Natural killer cell (primary cell): ENCODE measurements at regions not wholly inside any gene's neighbourhood (a gene's known extent, or its start where the extent isn't known, plus 50 kb on each side); places are given as distances from the start of the nearest gene placed in this dataset.

Source experiments
- ATAC-seq, 3 donors: fragments of 150-1000 bp in 2 of 3; fragments of 200-7000 bp in 1 of 3; cut with Tn5 transposase; 1 replicate in 1 of 3; 2 replicates in 2 of 3; pipeline ENCODE4 v1.10.0; 2021; ENCODE audit warnings: mild to moderate bottlenecking in 2 of 3, moderate library complexity in 2 of 3
- DNase-seq, 2 donors: peaks; one replicate each; pipeline versions ENCODE4 v3.0.0 to v3.0.0-alpha.2; 2013 to 2021; ENCODE audit warnings: mixed read lengths in 1 of 2
- H3K27ac ChIP-seq: one replicate; pipeline ENCODE4 v1.5.1; 2013; ENCODE audit warnings: mild to moderate bottlenecking, low read length
- H3K27me3 ChIP-seq: one replicate; pipeline ENCODE4 v1.6.1; 2013; ENCODE audit warnings: low read length; ENCODE audit not compliant: control insufficient read depth, insufficient read depth
- H3K36me3 ChIP-seq: one replicate; pipeline ENCODE4 v1.6.1; 2013; ENCODE audit warnings: low read length; ENCODE audit not compliant: control insufficient read depth, insufficient read depth
- H3K4me1 ChIP-seq: one replicate; pipeline ENCODE4 v1.6.1; 2013; ENCODE audit warnings: low read length; ENCODE audit not compliant: control insufficient read depth, insufficient read depth
- H3K4me3 ChIP-seq: one replicate; pipeline ENCODE4 v1.5.1; 2013; ENCODE audit warnings: low read length
- H3K9me3 ChIP-seq: one replicate; pipeline ENCODE4 v1.6.1; 2013; ENCODE audit warnings: low read length; ENCODE audit not compliant: control insufficient read depth, insufficient read depth
- H3K27ac Mint-ChIP-seq, 2 donors: one replicate each; pipeline ENCODE4 v1.8.0; 2022; ENCODE audit warnings: mild to moderate bottlenecking in 2 of 2, mixed read lengths in 2 of 2, moderate library complexity in 1 of 2
- H3K27me3 Mint-ChIP-seq, 2 donors: one replicate each; pipeline ENCODE4 v1.8.0; 2022; ENCODE audit warnings: low read depth in 2 of 2, mixed read lengths in 2 of 2
- H3K36me3 Mint-ChIP-seq: one replicate; pipeline ENCODE4 v1.8.0; 2022; ENCODE audit warnings: mixed read lengths
- H3K4me1 Mint-ChIP-seq, 2 donors: one replicate each; pipeline ENCODE4 v1.8.0; 2022; ENCODE audit warnings: mixed read lengths in 2 of 2
- H3K4me3 Mint-ChIP-seq: one replicate; pipeline ENCODE4 v1.8.0; 2022; ENCODE audit warnings: mild to moderate bottlenecking, moderate library complexity, mixed read lengths
- H3K9me3 Mint-ChIP-seq, 2 donors: one replicate each; pipeline ENCODE4 v1.8.0; 2022; ENCODE audit warnings: mixed read lengths in 2 of 2
- WGBS: methylation state at CpG from one replicate; pipeline ENCODE4 v1.1.7; 2013; ENCODE audit warnings: missing lambda C conversion rate; ENCODE audit not compliant: insufficient coverage; 5-methylcytosine and 5-hydroxymethylcytosine counted together
- intact Hi-C: fragments of 100-400 bp; cut with micrococcal nuclease; formaldehyde crosslinking; loops from one replicate; pipeline ENCODE4 v1.14.2; 2022
- TF ChIP-seq, protein P1 (sequence below): fragments of 200-600 bp; IDR thresholded peaks from one replicate; pipeline ENCODE4 v1.8.0; 2022; ENCODE audit warnings: antibody characterized with exemption

DNA sequence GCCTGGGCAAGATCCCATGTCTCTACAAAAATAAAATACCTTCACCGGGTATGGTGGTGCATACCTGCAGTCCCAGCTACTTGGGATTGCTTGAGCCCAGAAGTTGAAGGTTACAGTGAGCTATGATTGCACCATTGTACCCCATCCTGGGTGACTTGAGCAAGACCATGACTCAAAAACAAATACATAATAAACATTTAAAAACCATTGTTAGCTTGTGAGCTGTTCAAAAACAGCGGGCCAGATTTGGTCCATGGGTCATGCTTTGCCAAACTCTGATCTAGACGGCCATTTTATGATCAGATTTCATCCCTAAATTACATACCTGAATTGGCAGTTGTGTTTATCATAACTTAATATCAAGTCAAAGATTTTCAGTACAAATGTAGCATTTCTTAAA is 76.0 kb upstream of the GPM6B start:
- Mint-ChIP-seq H3K9me3 (no peaks in the 10 kb centered on the region), H3K36me3 (no peaks in the 10 kb centered on the region), H3K27me3 (peaks cover 0 to 28% of the 10 kb centered on the region in 2 donors), H3K27ac (no peak overlapping the region), H3K4me1 (no peaks in the 10 kb centered on the region), H3K4me3 (no peak overlapping the region)
- no peaks in the 10 kb centered on the region for H3K9me3 ChIP-seq
- no peak for ATAC-seq
- WGBS = 89% methylated on average over 2 of the region's 3 CpGs
- H3K36me3 ChIP-seq = no peaks in the 10 kb centered on the region
- intact Hi-C loops = no loop called here
- TF ChIP-seq, protein P1, sequence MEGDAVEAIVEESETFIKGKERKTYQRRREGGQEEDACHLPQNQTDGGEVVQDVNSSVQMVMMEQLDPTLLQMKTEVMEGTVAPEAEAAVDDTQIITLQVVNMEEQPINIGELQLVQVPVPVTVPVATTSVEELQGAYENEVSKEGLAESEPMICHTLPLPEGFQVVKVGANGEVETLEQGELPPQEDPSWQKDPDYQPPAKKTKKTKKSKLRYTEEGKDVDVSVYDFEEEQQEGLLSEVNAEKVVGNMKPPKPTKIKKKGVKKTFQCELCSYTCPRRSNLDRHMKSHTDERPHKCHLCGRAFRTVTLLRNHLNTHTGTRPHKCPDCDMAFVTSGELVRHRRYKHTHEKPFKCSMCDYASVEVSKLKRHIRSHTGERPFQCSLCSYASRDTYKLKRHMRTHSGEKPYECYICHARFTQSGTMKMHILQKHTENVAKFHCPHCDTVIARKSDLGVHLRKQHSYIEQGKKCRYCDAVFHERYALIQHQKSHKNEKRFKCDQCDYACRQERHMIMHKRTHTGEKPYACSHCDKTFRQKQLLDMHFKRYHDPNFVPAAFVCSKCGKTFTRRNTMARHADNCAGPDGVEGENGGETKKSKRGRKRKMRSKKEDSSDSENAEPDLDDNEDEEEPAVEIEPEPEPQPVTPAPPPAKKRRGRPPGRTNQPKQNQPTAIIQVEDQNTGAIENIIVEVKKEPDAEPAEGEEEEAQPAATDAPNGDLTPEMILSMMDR = no peak
- no peak overlapping the region for H3K4me3 ChIP-seq
- no peaks in the 10 kb centered on the region for H3K27me3 ChIP-seq
- no peak for DNase-seq
- no peaks in the 10 kb centered on the region for H3K4me1 ChIP-seq
- H3K27ac ChIP-seq = no peak overlapping the region

DNA sequence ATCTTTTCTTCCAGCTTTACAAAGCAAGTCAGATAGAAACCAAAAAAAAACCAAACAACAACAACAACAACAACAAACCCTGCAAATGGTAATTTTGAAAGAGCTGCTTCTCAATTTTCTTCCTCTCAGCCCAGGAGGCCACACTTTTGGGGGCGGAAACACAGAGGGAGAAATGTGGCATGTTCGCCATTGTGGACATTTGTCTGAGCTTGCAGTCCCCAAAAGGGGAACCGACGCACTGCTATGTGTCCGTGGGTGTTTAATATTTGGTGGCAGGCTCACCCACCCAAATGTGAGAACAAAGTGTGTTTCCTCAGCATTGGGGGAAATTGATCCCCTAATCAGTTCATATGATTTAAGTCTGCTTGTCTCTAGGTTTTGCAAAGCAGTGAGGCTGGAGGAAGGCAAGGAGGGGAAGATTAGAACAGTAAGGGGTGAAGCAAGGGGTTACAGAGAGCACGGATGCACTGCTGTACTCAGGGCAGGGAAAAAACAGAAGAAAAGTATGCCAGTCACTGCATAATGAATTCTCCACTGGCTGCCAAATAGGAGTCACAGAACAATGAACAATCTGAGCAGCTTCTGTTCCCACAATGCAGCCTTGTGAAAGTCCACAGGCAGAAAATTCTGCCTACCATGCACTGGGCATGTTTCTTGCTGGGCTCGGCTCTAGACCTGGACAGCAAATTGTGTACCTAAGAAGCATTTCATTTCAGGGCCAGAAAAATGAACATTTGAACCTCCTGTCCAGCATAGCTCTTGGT is 74.7 kb upstream of the GPM6B start:
- H3K9me3 Mint-ChIP-seq = no peaks in the 10 kb centered on the region
- H3K27me3 ChIP-seq = no peaks in the 10 kb centered on the region
- no peaks in the 10 kb centered on the region for H3K4me1 Mint-ChIP-seq
- intact Hi-C loops = no loop called here
- H3K36me3 ChIP-seq = no peaks in the 10 kb centered on the region
- H3K4me3 Mint-ChIP-seq = no peak overlapping the region
- H3K27ac ChIP-seq = no peak overlapping the region
- no peaks in the 10 kb centered on the region for H3K4me1 ChIP-seq
- H3K4me3 ChIP-seq = no peak overlapping the region
- TF ChIP-seq, protein P1 = no peak
- no peaks in the 10 kb centered on the region for H3K9me3 ChIP-seq
- DNase-seq (no peak), ATAC-seq (no peak)
- 51% methylated on average over 6 of the region's 7 CpGs for WGBS
- peaks cover 0 to 17% of the 10 kb centered on the region in 2 donors for H3K27me3 Mint-ChIP-seq
- no peaks in the 10 kb centered on the region for H3K36me3 Mint-ChIP-seq
- no peak overlapping the region for H3K27ac Mint-ChIP-seq

DNA sequence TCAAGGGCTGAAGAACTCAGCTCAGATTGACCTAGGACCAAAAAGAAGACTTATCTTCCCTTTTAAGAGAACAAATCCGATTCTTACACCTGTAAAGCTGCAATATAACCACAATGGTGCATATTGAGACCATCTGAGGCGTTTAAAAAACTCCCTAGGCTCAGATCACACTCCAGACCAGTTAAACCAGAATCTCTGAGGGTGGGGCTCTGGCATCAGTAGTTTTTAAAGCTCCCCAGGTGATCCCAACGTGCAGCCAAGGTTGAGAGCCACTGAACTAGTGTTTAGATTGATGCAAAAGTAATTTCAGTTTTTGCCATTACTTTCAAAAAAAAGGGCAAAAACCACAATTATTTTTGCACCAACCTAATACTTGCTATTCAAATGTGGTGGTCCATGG is 73.9 kb upstream of the GPM6B start:
- Mint-ChIP-seq H3K4me3 (no peak overlapping the region), H3K36me3 (no peaks in the 10 kb centered on the region), H3K27me3 (peaks cover 0 to 17% of the 10 kb centered on the region in 2 donors), H3K9me3 (no peaks in the 10 kb centered on the region), H3K27ac (no peak overlapping the region), H3K4me1 (no peaks in the 10 kb centered on the region)
- H3K27ac ChIP-seq = no peak overlapping the region
- no peak for DNase-seq
- H3K4me1 ChIP-seq = no peaks in the 10 kb centered on the region
- H3K36me3 ChIP-seq = no peaks in the 10 kb centered on the region
- ATAC-seq = no peak
- WGBS = 70% methylated on average over 2 of the region's 3 CpGs
- no peaks in the 10 kb centered on the region for H3K9me3 ChIP-seq
- TF ChIP-seq, protein P1 = no peak
- H3K27me3 ChIP-seq = no peaks in the 10 kb centered on the region
- intact Hi-C loops = no loop called here
- no peak overlapping the region for H3K4me3 ChIP-seq

DNA sequence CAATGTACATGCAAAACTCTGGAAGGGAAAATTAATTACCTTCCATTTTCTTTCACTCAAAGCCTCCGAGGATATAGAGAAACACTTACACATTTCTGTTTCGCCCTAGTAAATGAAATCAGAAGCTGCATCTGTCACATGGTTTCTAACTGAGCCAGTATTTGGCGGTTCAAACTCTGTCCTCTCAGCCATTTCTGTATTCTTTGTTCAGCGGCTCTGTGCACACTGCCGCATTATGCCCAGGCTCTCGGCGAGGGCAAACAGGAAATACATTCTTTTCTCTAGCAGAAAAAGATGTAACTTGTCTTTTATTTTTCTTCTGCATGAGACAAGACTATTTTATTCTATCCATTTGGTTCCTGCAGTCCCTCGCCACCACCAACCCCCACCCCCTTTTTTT is 71.4 kb upstream of the GPM6B start:
- 78% methylated on average over 7 of the region's 8 CpGs for WGBS
- Mint-ChIP-seq H3K36me3 (no peaks in the 10 kb centered on the region), H3K9me3 (no peaks in the 10 kb centered on the region), H3K4me3 (no peak overlapping the region), H3K4me1 (no peaks in the 10 kb centered on the region), H3K27ac (no peak overlapping the region), H3K27me3 (peaks cover 0 to 17% of the 10 kb centered on the region in 2 donors)
- no peak for ATAC-seq
- Histone ChIP-seq H3K27me3 (no peaks in the 10 kb centered on the region), H3K4me1 (no peaks in the 10 kb centered on the region), H3K27ac (no peak overlapping the region), H3K36me3 (no peaks in the 10 kb centered on the region), H3K4me3 (no peak overlapping the region), H3K9me3 (no peaks in the 10 kb centered on the region)
- DNase-seq = no peak
- intact Hi-C loops = no loop called here
- TF ChIP-seq, protein P1 = no peak
